ENCODE measurements at regions not wholly inside any gene's neighbourhood (a gene's known extent, or its start where the extent isn't known, plus 50 kb on each side); places are given as distances from the start of the nearest gene placed in this dataset.

GRCh38 chr7:17497136-17497535 is 198.7 kb downstream of the AHR start:
- TF ChIP-seq, protein P1, sequence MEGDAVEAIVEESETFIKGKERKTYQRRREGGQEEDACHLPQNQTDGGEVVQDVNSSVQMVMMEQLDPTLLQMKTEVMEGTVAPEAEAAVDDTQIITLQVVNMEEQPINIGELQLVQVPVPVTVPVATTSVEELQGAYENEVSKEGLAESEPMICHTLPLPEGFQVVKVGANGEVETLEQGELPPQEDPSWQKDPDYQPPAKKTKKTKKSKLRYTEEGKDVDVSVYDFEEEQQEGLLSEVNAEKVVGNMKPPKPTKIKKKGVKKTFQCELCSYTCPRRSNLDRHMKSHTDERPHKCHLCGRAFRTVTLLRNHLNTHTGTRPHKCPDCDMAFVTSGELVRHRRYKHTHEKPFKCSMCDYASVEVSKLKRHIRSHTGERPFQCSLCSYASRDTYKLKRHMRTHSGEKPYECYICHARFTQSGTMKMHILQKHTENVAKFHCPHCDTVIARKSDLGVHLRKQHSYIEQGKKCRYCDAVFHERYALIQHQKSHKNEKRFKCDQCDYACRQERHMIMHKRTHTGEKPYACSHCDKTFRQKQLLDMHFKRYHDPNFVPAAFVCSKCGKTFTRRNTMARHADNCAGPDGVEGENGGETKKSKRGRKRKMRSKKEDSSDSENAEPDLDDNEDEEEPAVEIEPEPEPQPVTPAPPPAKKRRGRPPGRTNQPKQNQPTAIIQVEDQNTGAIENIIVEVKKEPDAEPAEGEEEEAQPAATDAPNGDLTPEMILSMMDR (IDR thresholded peaks at IDR 0.05; ENCODE audit: low read length), result no peak
- no peak for TF ChIP-seq EZH2phosphoT487 (IDR thresholded peaks at IDR 0.05; ENCODE audit: low read length)
- no peak for TF ChIP-seq EZH2 (optimal IDR thresholded peaks at IDR 0.05; ENCODE audit: low read depth, low read length)
- Histone ChIP-seq H3K9me2 (replicated peaks; ENCODE audit: insufficient read depth, low read length) (no peaks in the 10 kb centered on the region), H3K4me2 (ENCODE audit: low read depth, low read length) (no peak overlapping the region), H4K20me1 (ENCODE audit: insufficient read depth, low read length) (no peaks in the 10 kb centered on the region), H3K4me3 (ENCODE audit: low read length) (no peak overlapping the region), H3F3A (ENCODE audit: insufficient read depth, low read length) (no peaks in the 10 kb centered on the region), H3K9me3 (replicated peaks; ENCODE audit: insufficient read depth, low read length) (no peaks in the 10 kb centered on the region), H3K4me1 (ENCODE audit: low read length) (0 out of 2 replicates have a peak, but pooled peaks cover 8% of the 10 kb centered on the region), H3K36me3 (replicated peaks; ENCODE audit: insufficient read depth, low read length) (no peaks in the 10 kb centered on the region), H3K79me2 (ENCODE audit: low read length) (no peaks in the 10 kb centered on the region), H3K27ac (ENCODE audit: low read length) (no peak overlapping the region), H3K27me3 (replicated peaks; ENCODE audit: insufficient read depth, low read length) (no peaks in the 10 kb centered on the region), H3K9ac (ENCODE audit: low read length) (no peak overlapping the region), H2AFZ (ENCODE audit: low read length) (no peak overlapping the region)
- no peak for DNase-seq

GRCh38 chr7:17497549-17498167 is 199.2 kb downstream of the AHR start:
- H3K9ac ChIP-seq (ENCODE audit: low read length), result no peak overlapping the region
- H3K36me3 ChIP-seq (replicated peaks; ENCODE audit: insufficient read depth, low read length), result no peaks in the 10 kb centered on the region
- no peak overlapping the region for H3K4me3 ChIP-seq (ENCODE audit: low read length)
- H2AFZ ChIP-seq (ENCODE audit: low read length), result no peak overlapping the region
- no peaks in the 10 kb centered on the region for H4K20me1 ChIP-seq (ENCODE audit: insufficient read depth, low read length)
- H3K9me2 ChIP-seq (replicated peaks; ENCODE audit: insufficient read depth, low read length), result no peaks in the 10 kb centered on the region
- no peak overlapping the region for H3K4me2 ChIP-seq (ENCODE audit: low read depth, low read length)
- H3K27ac ChIP-seq (ENCODE audit: low read length), result no peak overlapping the region
- TF ChIP-seq EZH2phosphoT487 (IDR thresholded peaks at IDR 0.05; ENCODE audit: low read length), result no peak
- TF ChIP-seq EZH2 (optimal IDR thresholded peaks at IDR 0.05; ENCODE audit: low read depth, low read length), result no peak
- TF ChIP-seq, protein P1 (IDR thresholded peaks at IDR 0.05; ENCODE audit: low read length), result no peak
- H3K4me1 ChIP-seq (ENCODE audit: low read length), result 0 out of 2 replicates have a peak, but pooled peaks cover 8% of the 10 kb centered on the region
- H3K27me3 ChIP-seq (replicated peaks; ENCODE audit: insufficient read depth, low read length), result no peaks in the 10 kb centered on the region
- no peaks in the 10 kb centered on the region for H3F3A ChIP-seq (ENCODE audit: insufficient read depth, low read length)
- no peak for DNase-seq
- no peaks in the 10 kb centered on the region for H3K9me3 ChIP-seq (replicated peaks; ENCODE audit: insufficient read depth, low read length)
- H3K79me2 ChIP-seq (ENCODE audit: low read length), result no peaks in the 10 kb centered on the region

DNA sequence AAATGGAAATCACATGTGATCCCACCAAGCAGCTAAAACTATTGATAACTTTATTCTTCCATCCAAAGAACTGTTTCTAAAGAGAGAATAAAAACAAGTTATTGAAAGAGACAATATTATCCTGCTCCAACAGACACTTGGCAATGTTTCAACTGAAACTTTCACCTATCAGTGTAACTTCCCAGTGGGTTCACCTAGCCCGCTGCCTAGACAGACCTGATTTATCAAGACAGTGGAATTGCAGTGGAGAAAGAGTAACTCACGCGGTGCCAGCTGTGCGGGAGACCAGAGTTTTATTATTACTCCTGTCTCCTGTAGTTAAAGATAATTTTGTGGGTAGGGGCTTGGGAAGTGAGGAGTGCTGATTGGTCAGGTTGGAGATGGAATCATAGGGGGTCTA is 199.8 kb downstream of the AHR start:
- no peak overlapping the region for H3K27ac ChIP-seq (ENCODE audit: low read length)
- H3K79me2 ChIP-seq (ENCODE audit: low read length), result no peaks in the 10 kb centered on the region
- H3F3A ChIP-seq (ENCODE audit: insufficient read depth, low read length), result no peaks in the 10 kb centered on the region
- H4K20me1 ChIP-seq (ENCODE audit: insufficient read depth, low read length), result no peaks in the 10 kb centered on the region
- H3K27me3 ChIP-seq (replicated peaks; ENCODE audit: insufficient read depth, low read length), result no peaks in the 10 kb centered on the region
- H3K4me1 ChIP-seq (ENCODE audit: low read length), result 0 out of 2 replicates have a peak, but pooled peaks cover 8% of the 10 kb centered on the region
- no peak overlapping the region for H3K9ac ChIP-seq (ENCODE audit: low read length)
- H3K36me3 ChIP-seq (replicated peaks; ENCODE audit: insufficient read depth, low read length), result no peaks in the 10 kb centered on the region
- H3K4me3 ChIP-seq (ENCODE audit: low read length), result no peak overlapping the region
- DNase-seq, result no peak
- TF ChIP-seq EZH2 (optimal IDR thresholded peaks at IDR 0.05; ENCODE audit: low read depth, low read length) (no peak), EZH2phosphoT487 (IDR thresholded peaks at IDR 0.05; ENCODE audit: low read length) (no peak)
- TF ChIP-seq, protein P1 (IDR thresholded peaks at IDR 0.05; ENCODE audit: low read length), result no peak
- no peak overlapping the region for H2AFZ ChIP-seq (ENCODE audit: low read length)
- no peaks in the 10 kb centered on the region for H3K9me3 ChIP-seq (replicated peaks; ENCODE audit: insufficient read depth, low read length)
- H3K4me2 ChIP-seq (ENCODE audit: low read depth, low read length), result no peak overlapping the region
- H3K9me2 ChIP-seq (replicated peaks; ENCODE audit: insufficient read depth, low read length), result no peaks in the 10 kb centered on the region

Data from MM.1S (cell line).